Left kidney (tissue), 1 donor: ENCODE measurements at regions not wholly inside any gene's neighbourhood (a gene's known extent, or its start where the extent isn't known, plus 50 kb on each side); places are given as distances from the start of the nearest gene placed in this dataset.
"Not testable (repeated sequence)": the region's sequence is repeated elsewhere in the genome, so short reads cannot be mapped to it uniquely, and the experiment has no call there.

Experiments used
- DNase-seq: peaks from one replicate; pipeline ENCODE4 v3.0.0-alpha.2; 2013

GRCh38 chr3:103495186-103495585, 1060.4 kb downstream of the ZPLD1 start:
- DNase-seq = no peak

DNA sequence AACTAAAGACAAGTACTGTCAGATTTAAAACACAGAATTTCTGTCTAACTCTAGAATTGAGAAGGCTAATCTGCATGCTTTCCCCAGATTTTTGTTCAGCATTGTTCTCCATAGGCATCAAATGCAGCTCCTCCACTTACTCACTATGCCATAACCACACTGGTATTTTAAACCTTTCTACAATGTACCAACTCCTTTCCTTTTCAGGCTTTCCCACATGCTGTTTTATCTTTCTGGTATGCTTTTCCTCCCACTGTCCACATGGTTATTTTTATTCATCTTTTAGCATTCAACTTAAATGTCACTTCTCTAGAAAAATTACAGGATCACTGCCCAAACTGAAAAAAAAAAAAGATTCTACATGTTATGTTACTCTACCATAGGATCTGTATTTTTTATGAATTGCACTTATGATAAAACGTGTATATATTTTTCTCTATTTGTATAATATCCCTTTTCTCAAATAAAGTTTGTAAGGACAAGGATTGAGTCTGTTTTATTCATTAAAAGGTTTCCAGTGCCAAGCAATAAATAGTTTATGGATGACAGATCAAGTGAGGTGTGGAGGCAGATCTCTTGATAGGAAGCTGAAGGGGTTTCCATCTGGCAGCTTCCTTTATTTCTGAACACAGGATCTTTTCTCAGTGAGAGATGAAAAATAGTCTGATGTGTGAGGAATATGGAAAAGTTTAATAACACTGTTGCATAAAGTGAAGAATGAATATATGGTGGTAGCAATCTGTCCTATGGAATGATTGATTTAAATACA, 1064.5 kb downstream of the ZPLD1 start:
- no peak for DNase-seq

- DNase-seq = no peak
These were observed 1065.2 kb downstream of the ZPLD1 start for GRCh38 chr3:103499967-103500366.

DNA sequence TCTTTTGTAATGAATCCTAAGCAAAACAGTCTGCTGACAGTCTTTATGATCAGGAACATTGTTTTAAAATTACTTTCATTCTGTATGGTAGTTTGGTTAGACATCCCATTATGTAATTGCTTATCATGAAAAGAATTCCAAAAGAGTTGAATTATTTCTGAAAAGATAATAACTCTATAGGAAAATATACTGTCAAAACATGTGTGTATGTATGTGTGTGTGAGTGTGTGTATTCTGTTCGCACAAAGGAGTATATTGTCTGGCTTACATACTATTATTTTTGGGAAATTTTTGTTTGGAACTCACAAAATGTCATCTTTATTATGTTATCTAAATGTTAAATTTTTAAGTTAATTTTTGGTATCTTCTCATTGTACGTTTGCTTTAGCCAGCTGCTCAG, 1075.9 kb downstream of the ZPLD1 start:
- DNase-seq = no peak

GRCh38 chr3:103511891-103512290, 1077.1 kb downstream of the ZPLD1 start:
- DNase-seq = no peak

DNA sequence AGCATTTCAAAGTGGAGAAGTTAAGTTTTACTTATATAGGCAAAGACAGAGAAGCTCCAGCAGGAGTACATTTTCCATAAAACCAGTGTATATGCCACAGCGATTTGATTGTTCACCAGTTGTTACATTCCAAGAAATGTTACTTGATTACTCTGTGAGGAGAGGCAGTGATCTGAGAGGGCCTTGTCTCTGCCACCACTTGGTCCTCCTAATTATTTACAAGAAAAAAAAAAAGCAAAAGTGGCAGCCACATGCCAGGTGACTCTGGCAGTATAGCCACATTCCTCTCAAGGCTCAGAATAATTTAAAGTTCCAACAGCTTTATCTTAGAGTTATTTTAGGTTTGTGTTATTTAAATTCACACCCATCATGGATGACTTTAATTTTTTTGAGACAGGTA, 1077.8 kb downstream of the ZPLD1 start:
- DNase-seq = no peak

DNA sequence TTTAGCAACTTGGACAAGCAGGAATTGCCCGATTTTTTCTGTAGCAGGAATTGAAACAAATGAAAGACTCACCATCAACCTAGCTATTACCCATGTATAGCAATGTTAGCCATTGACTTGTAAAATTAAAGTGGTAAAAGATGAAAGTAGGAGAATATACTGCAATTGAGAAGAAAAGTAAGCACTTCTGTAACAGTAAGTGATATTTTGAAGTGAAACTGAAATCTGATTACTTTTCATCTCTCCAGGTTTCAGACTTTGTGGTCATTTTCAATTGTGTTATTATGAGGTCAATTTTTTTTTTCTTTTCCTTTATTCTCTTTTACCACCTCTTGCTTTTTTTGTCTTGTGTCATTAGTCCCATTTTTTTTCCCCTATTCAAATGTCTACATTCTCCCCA, 1078.2 kb downstream of the ZPLD1 start:
- no peak for DNase-seq

DNA sequence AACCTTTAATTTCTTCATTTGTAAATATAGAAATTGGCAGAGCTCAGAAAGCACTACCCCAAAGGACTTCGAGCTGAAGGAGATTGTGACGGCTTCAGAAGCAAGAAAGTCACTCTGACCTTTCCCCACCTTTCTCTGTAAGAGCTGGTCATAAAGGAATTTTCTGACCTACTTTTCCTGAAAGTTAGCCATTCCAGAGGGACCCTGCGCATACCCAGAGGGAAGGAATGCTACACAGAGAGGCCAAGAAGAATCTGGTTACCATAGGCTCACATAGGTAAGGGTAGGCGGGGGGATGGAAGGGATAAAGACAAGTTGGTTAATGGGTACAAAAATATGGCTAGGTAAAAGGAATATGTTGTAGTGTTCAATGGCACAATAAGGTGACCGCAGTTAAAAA, 1080.3 kb downstream of the ZPLD1 start:
- no peak for DNase-seq

- no peak for DNase-seq
These were observed 1082.1 kb downstream of the ZPLD1 start for GRCh38 chr3:103516950-103517349.

GRCh38 chr3:103531327-103531726, 1096.5 kb downstream of the ZPLD1 start:
- DNase-seq = not testable (repeated sequence)

DNA sequence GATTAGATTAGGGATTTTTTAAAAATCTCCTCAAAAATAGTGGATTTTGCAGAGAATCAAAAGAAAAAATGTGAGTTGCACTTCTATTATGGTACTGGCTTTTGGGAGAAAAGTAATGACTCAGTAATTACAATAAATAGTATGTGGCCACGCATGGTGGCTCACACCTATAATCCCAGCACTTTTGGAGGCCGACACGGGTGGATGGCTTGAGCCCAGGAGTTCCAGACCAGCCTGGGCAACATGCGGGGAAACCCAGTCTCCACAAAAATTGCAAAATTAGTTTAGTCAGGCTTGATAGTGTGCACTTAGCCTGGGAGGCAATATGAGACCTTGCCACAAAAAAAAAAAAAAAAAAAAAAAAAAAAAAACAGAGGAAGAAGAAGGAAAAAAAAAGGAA, 1098.2 kb downstream of the ZPLD1 start:
- no peak for DNase-seq

- peak; percentile 25 for DNase-seq
These were observed 1119.6 kb downstream of the ZPLD1 start for GRCh38 chr3:103554451-103554850.

- DNase-seq = not testable (repeated sequence)
These were observed 1129.3 kb downstream of the ZPLD1 start for GRCh38 chr3:103564116-103564515.

DNA sequence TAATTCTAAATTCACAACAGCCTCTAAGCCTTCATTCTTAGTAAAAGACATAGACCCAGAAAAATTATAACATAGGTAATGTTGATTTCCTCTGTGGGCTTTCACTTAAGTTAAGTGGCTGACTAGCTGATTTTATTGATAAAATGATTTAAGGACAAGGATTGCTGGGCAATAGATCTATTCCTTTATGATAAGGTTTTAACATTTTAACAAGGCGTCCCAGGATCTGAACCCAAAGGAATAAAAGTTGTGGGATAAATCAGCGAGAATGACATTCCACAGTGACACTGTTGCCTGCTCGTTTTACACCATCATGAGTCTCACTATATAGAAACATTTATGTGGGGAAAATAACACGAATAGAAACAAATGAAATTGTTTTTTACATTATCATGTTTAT, 1151.0 kb downstream of the ZPLD1 start:
- no peak for DNase-seq

- DNase-seq = no peak
These were observed 1155.0 kb downstream of the ZPLD1 start for GRCh38 chr3:103589770-103590169.

DNA sequence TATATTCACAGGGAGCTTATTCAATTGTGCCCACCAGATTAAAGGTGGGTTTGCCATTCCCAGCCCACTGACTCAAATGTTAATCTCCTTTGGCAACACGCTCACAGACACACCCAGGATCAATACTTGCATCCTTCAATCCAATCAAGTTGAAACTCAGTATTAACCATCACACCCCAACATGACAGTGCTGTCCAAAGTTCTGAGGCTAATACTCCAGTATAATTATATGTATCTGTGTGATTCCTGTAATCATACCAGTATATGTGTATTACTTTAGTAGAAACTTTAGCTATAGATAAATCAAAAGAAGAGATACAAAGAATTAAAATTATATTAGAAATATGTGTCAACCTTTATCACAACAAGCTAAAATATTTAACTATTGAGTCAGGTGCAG, 1166.0 kb downstream of the ZPLD1 start:
- DNase-seq = no peak

GRCh38 chr3:103601666-103602065, 1166.9 kb downstream of the ZPLD1 start:
- no peak for DNase-seq

GRCh38 chr3:103609472-103609871, 1174.7 kb downstream of the ZPLD1 start:
- no peak for DNase-seq

- DNase-seq = no peak
These were observed 1178.8 kb downstream of the ZPLD1 start for GRCh38 chr3:103613397-103614156.

- no peak for DNase-seq
These were observed 1179.9 kb downstream of the ZPLD1 start for GRCh38 chr3:103614719-103615118.

GRCh38 chr3:103617961-103618360, 1183.1 kb downstream of the ZPLD1 start:
- no peak for DNase-seq

DNA sequence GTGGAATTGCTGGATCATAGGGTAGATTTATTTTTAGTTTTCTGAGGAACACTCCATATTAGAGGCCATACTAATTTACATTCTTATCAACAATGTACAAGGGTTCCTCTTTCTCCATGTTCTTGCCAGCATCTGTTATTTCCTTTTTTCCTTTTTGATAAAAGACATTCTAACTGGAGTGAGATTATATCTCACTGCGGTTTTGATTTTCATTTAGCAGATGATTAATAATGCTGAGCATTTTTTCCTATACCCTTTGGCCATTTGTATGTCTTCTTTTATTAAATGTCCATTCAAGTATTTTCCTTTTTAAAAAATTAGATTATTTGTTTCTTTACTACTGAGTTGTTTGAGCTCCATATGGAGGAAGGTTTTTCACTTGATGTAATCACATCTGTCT, 1189.5 kb downstream of the ZPLD1 start:
- DNase-seq = no peak

- no peak for DNase-seq
These were observed 1194.6 kb downstream of the ZPLD1 start for GRCh38 chr3:103629391-103629790.

DNA sequence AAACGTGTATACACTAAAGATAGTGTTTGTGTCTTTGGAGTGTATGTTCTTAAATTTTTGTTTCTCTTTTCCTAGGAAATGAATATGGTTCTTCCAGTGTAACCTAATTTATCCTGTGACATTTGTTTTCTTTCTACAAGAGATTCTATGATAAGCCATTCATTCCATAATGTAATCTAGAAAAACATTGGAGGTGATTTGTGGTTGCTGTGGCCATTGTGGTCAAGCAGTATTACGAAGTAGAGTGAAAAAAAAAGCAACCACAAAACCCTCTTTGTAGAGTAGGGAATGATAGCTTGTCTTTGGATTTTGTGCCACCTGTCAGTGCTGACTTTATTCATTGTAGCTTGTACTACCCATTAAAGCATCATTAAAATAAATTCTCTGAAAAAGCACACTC, 1209.6 kb downstream of the ZPLD1 start:
- no peak for DNase-seq
